ENCODE measurements at regions not wholly inside any gene's neighbourhood (a gene's known extent, or its start where the extent isn't known, plus 50 kb on each side); places are given as distances from the start of the nearest gene placed in this dataset.

DNA sequence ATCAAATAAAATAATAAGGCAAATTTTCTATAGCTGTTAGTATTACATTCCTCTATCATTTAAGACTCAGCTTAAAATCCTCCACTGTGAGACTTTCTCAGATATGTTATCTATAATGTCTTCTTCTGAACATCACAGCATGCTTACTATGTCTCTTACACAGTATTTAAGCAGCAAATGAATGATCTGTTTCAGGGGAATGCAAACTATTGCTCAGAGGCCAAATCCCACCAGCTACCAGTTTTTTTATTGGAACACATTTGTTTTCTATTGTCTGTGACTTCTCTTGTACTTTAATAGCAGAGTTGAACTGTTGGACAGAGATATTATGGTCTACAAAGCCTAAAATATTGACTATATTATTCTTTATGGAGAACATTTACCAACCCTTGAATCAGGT, 59.6 kb downstream of the C3orf38 start:
- no peak for FAIRE-seq

DNA sequence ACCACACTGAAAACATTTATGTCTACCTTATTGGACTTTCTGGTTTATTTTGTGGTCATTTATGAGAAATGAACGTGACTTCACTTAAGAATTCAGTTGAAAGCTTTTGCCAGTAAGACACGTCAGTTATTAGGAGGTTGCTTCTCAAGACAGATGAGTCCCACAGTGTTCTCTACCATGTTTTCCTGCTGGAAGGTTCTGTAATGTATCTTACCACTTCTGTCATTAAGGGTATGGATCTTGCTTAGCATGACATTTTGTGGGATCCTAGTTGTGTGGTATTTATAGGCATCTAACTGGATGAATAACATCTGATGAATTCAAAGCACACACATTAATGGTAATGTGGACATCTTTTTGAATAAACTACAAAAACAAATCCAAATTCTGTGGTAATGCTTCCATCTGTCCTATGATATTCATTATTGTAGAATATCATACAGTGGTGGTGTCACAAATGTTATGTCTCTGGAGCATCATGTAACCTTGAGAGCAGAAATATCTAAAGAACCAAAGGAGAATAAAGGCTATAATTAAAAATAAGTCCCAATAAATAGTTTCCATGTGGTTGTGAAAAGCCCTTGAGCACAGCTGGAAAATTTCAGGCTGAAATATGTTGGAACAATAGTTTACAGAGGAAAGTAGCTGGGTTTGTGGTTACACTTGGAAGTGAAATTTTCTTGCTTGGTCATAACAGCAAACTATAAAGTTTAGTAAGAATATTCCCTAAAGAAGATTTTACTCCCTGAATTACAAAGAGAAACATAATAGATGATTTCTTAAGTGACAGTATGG, 61.5 kb downstream of the C3orf38 start:
- no peak for FAIRE-seq

DNA sequence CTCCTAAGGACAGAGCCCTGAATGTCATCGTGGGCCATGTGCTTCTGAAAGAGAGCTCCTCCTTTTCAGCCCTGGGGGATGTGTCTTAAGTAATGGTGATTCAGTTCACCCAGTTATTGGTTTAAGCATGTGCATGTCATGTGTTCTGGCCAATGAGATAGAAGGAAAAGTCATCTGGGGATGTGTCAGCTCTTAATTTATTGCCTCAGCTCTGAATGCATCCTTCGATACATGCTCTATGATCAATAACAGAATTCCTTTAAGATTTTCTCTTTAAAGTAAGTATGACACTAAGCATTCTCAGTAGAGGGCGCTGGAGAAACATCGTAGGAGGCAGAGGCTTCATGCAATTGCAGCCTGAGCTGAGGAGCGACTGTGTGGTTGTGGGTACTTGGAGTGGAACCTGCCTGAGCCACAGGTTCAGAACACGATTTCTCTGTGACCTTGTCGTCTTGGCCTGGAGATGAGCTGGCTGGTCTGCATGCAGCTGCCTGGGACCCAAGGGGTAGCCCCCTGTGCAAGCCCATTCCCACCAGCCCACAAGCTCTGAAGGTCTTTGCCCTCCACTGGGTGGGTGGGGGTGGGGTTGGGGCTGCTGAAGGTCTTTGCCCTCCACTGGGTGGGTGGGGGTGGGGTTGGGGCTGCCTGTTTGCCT, 69.5 kb downstream of the C3orf38 start:
- no peak for FAIRE-seq

DNA sequence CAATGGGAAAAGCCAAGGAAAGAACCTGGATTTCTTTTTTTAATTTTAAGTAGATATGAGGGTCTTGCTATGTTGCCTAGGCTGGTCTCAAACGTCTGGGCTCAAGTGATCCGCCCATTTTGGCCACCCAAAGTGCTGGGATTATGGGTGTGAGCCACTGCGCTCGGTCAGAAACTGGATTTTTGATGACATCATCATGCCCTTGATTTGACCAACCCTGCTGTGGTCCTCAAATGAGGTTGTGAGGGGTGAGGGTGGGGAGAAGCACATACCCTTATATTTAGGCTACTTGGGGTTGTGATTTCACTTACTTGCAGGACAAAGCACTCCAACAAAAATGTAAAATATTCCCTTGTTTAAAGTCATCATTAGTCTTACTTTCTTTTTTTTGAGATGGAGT, 70.4 kb downstream of the C3orf38 start:
- no peak for FAIRE-seq

DNA sequence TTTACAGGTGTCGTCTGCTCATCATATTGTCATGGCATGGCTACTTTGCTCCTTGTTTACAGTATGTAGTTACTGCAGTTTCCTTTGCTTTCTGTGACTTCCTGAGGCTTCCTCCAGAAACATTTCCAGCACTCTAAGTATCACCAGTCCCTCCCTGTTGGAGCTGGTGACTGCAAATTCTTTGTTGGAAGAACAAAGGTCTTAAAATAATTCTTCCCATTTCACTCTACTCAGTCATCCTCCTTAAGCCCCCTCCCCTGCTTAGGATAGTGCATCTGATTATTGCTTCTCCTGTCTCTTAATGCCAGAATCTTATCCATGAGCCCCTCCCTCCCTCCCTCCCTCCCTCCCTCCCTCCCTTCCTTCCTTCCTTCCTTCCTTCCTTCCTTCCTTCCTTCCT, 72.0 kb downstream of the C3orf38 start:
- FAIRE-seq = no peak

DNA sequence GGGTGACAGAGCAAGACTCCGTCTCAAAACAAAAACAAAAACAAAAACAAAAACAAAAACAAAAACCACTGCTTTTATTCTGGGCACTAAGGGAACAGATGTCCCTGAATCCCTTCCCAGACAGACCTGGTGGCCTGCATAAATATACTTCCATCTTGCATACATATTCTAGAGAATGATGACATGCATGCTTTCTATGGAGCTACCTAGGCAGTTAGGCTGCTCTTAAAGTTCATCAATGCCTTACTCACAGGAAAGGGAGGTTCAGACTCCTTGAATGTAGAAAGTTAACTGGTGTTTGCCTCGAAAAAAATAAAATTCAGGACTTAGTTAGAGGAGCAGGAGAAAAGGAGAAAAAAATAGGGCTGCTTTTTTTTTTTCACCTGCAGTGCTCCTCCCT, 72.6 kb downstream of the C3orf38 start:
- no peak for FAIRE-seq

DNA sequence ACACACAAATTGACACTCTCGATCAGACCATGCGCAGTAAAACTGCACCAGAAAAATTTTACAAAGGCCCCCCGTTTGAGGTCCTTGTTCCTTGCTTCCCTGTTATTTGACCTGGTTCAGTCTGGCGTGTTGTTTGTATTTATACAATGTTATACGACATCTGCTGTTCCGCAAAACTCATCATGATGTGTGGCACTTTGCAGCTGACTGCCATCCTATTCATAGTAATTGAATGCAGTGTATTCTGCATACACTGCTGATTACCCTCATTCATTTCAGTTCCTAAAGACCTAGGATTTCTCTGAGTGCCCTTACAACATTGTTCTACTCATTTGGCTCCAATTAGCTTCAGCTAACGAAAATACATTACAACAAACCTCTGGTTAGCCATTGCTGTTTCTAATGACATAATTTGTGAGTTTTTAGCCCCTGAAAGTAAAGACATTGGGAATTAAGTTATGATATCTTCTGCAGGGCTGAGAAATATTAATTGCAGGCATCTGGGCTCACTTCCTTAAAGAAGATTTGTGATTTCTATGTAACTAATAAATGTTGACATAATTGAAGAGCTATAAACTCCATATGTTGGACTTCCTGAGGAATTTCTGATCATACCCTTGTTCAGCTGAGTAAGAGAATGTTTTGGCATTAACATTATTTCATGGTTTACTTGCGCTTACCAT, 75.7 kb downstream of the C3orf38 start:
- FAIRE-seq = no peak

DNA sequence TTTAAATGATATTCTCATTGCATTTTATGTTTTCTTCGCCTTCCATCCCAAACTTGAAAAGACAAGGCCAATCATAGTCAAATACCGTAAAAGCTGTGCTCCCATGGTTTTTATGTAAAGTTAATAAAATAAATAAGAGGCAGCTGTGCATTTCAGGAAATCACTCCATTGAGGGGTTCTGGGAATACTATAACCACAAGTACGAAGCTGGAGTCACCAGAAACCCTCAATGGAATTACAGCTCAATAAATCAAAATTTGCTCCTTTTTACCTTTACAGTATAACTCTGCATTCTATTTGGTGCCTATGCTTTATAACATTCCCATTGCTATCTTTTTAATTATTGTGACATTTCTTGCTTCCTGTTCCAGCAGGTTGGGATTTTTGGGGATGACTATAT, 77.2 kb downstream of the C3orf38 start:
- FAIRE-seq = no peak

DNA sequence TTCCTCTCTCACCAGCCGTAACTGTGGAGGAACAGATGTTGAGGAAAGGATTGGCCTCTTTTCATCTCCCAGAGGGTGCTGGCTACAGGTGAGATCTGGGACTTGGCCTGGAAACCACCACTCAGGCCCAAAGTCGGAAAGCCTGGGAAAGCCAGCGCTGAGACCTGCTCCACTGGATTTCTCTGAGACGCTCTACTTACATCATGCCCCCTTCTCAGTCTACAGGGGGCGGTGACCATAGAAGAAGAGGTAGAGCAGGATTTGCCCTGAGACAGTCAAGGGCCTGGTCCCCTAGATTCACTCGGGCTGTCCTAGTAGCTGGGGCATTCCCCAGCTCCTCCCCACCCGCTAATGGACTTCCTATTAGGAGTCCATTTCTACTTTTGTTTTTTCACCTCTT, 80.9 kb downstream of the C3orf38 start:
- no peak for FAIRE-seq

DNA sequence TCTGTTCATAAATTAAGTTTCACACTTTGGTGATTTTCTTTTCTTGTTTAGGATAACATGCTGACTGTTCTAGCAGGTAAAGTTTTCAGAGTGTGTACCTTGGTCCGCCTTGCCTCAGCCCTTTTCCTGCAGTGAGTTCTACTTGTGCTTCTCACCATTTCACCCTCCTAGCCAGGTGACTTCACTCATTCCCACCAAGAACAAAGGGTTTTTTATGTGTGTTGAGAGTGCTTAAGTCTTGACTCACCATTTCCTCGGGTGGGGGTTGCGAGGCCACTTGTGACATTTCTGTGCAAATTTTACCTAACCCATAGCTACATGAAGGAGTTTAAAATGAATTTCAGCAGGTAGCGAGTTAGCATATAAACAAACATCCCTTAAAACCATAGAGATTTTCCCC, 81.4 kb downstream of the C3orf38 start:
- no peak for FAIRE-seq

DNA sequence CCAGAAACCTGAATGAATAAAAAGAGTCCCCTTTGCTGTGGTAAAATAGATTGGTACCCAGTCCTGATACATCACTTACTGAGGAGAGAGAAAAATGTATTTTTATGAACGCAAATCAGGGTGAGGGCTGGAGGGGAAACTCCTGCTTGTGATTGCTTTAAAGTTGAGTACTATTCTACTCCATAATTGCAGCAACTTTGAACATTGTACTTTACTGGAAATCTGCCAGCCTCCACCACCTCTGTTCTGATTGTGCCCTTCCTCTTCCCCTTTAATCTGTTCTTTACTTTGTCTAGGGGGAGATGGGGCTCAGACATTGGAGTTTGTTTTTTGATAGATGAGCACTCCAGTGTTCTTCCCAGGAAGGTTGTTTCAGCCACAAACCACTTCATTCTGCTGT, 81.9 kb downstream of the C3orf38 start:
- FAIRE-seq = no peak

DNA sequence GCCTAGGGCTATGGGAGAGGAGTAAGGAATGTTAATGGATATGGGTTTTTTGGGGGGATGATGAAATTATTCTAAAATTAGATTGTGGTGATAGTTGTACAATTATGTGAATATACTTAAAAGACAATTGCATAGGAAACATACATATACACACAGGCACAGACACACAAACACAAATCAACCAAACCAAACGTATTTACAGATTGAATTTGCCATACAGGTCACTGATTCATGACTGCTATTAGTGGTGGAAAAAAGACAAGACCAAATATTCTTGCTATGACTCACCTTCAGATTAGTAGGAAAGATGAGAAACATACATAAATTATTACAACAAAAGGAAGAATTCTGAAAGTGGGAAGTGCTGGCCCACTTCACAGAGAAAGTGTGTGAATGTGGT, 85.3 kb downstream of the C3orf38 start:
- no peak for FAIRE-seq

DNA sequence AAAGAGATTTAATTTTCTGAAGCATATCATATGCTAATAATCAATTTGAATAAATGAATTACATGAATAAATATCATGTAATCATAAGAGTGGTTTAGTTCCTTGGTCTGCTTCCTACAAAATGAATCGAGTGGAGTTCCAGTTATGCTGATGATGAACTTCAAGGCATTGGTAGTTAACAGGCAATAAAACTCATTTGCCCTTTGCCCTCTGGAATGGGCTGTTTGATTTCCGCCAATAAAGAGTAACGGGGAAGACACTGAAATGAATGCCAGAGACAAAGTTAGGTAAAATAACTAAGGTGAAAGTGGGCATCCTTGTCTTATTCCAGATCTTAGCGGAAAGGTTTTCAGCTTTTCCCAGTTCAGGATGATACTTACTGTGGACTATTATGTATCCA, 90.1 kb downstream of the C3orf38 start:
- no peak for FAIRE-seq

DNA sequence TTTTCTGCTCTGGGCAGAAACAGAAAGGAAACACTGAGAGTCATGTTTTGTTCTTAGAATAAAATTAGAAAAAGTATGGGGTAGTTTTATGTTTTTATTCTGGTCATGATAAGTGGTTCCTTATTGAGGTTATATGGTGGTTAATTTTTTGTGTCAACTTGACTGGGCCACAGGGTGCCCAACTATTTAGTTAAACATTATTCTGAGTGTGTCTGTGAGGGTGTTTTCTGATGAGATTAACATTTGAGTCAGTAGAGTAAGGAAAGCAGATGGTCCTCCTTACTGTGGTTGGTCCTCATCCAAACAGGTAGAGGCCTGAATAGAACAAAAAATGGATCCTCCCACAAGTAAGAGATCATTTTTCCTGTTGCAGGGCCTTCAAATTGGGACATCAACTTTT, 98.9 kb downstream of the C3orf38 start:
- no peak for FAIRE-seq

DNA sequence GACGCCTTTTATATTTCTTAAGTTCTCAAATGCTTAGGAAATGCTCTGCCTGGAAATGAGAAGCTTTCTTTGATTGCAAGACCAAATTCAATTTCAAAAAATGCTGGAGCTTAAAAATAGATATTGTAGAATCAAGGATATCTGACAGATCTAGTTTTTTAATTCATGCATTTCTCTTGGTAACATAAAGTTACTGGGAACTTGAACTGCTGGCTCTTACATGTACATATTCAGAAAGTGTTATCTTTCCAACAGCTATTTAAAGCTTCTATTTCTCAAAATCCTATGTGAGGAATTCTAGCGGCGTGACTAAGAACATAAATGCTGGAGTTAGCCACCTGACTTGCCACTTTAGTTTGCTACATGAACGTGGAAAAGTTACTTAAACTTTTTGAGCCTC, 109.3 kb downstream of the C3orf38 start:
- no peak for FAIRE-seq

DNA sequence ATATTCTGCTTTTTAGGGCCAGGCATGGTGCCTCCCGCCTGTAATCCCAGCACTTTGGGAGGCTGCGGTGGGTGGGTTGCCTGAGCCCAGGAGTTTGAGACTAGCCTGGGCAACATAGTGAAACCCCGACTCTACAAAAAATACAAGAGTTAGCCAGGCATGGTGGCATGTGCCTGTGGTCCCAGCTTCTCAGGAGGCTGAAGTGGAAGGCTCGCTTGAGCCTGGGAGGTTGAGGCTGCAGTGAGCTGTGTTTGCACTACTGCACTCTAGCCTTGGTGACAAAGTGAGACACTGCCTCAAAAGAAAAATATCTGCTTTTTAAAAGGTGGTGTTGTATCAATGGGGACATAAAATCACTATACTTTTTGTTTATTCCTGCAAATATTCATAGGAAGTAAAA, 112.8 kb downstream of the C3orf38 start:
- no peak for FAIRE-seq

DNA sequence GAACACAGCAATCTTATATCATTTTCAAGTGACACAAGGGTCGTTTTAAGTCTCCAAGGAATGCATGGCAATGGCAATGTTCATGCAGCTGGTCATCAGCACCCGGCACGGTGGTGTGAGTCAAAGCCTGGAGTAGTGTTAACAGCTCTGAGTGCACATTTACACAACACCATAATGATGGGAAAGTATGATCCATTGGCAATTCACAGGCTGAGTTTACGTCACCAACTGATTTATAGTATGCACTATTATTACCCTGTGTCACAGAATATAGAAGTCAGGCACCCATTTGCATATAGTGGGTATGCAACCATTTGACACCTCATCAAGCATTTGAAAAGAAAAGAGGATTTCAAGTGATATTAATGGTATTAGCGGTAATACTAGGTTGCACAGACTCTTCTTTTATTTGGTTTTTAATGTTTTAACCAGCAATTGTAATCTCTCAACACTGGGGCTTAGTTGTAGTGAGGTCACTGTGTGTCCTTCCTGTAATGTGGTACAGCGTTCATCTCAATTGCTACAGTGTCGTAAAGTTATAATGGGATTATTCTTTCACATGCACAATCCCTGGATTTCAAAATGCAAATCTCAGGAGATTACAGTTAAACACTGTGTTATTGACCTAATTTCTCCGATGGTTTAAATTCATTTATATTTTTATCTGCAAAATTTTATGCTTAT, 113.8 kb downstream of the C3orf38 start:
- FAIRE-seq = no peak

DNA sequence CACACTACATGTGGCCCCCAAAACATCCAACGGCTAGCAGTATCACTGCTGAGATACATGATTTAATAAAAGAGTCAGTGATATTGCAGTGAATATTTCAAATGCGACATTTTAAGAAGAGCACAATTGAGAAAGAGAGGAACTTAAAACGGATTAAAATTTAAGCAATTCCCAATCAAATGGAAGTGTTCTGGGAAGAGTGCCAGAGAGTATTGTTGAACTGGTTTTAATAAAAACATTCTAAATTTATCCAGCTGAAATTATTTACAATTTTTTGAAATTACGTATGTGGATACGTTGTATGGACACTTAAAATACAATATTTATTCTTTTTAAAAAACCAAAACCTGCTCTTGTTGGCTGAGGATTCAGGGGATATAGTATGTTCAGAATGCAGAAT, 117.7 kb downstream of the C3orf38 start:
- FAIRE-seq = peak; percentile 43

DNA sequence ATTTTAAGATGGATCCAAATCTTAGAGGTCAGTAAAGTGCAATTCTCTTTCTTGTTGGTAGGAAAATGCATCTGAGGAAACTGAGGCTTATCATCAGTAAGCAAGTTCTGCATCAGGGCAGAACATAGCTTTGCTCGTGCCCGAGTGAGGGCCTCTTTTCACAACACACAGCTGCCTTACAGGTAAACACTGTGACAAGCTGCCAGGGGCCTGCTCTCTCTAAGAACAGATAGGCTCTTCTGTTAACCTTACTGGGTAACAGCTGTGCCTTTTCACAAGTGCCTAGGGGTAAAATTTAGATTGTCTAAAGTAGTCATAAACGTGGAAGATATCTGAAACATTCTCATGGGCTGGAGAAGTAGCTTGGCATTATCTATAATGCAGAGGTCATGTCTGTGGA, 118.1 kb downstream of the C3orf38 start:
- FAIRE-seq = no peak

DNA sequence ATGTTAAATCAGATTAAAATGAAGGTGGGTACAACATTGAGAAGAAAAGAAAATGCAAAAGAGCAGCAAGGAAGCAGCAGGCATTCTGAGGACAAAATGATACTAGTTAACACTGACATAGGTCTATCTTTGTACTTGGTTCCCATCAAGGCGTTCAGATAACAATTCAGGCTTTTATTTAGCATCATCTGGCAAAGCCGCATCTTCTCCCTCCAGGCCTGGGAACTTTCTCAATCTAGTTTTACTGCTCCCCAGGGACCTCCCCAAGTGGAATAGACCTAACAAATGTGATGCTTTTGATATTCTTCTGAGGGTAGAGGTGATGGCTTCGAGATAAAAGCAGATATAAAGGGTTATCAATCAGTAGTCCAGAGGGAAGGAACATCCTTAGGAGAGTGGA, 130.6 kb downstream of the C3orf38 start:
- FAIRE-seq = no peak

DNA sequence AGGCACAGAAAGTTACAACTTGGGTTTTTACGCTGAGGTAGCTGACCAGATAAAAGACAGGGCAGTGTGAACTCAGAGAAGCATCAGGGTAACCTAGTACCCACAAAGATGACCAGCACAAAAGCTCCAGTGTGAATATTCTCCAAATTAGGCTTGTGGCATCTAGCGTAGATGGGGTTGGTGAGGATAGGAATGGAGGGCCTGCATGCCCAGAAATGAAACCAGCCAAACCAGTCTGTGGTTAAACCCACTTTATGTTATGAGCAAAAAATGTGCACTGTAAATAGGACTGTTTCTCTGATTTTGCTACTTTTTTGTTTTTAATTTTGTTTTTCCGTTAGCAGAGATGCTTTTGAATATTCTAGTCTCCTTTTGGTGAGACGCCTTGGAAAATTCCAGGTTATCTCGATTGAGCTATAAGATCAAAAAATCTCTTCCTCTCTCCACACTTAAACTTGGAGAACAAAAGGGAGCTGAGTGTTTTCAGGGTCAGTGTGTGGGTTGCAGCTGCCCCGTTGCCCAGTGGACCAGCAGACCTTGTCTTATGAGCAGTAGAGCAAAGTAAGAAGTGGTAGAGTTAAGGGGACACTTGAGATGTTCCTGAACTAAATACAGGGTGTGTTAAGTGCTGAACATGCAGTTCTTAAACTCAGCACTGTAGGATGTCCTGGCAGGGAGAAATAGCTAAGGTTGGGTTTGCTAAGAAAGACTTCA, 132.9 kb downstream of the C3orf38 start:
- FAIRE-seq = no peak

DNA sequence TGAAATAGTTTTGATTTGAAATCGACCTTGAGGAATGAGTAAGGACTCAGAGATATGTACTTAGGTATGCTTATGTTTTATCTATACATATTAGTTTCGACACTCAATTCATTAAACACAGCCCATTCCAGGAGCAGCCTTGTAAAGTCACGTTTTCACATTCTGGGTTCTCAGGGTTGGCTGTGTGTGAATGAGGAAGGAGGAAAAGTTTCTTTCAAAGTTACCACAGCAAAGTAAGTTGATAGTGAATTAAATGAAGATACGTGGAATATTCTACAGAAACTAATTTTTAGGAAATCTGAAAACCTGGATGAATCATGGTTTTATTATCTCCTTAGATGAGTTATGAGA, 133.5 kb downstream of the C3orf38 start:
- no peak for FAIRE-seq

DNA sequence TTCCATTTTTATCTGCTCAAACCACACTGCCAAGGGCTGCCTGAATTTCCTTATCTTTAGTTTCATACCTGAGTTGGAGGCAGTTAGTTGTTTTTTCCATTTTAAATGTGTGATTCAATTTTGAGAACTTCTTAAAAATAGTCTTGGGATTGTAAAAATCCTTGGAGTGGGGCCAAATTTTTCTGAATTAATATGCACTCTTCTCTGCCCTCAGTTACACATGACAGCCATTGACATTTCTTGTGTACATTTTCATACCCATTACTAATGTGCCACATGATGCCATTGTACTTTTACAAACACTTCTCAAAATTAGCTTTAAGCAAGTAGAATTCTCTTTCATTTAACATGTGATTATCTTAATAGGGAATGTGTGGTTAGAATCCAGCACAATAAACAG, 141.7 kb downstream of the C3orf38 start:
- no peak for FAIRE-seq

All from islet of Langerhans (tissue), 1 donor.